GM12864 (cell line): ENCODE measurements at regions not wholly inside any gene's neighbourhood (a gene's known extent, or its start where the extent isn't known, plus 50 kb on each side); places are given as distances from the start of the nearest gene placed in this dataset.
"Not testable (repeated sequence)": the region's sequence is repeated elsewhere in the genome, so short reads cannot be mapped to it uniquely, and the experiment has no call there.

Experiments used
- DNase-seq: peaks from one replicate; pipeline ENCODE4 v3.0.0-alpha.2; 2011; ENCODE audit warnings: low read depth
- H3K4me3 ChIP-seq: 2 replicates; pipeline ENCODE4 v1.5.1; 2011; ENCODE audit warnings: mild to moderate bottlenecking, low read depth, low read length, control low read depth
- CTCF ChIP-seq: IDR thresholded peaks from 2 replicates; pipeline ENCODE4 v1.5.1; 2011; ENCODE audit warnings: low read depth, mild to moderate bottlenecking, moderate library complexity, low read length, control low read depth, inconsistent platforms; ENCODE audit errors: missing control alignments

- no peak for TF ChIP-seq CTCF
- H3K4me3 ChIP-seq: no peak overlapping the region
- DNase-seq: no peak
Measured at GRCh38 chr5:102678267-102679058, 76.6 kb upstream of the PAM start.

GRCh38 chr5:102681403-102681983 is 73.6 kb upstream of the PAM start:
- DNase-seq: peak; percentile 19
- H3K4me3 ChIP-seq: no peak overlapping the region
- peak; percentile 82 for TF ChIP-seq CTCF

DNA sequence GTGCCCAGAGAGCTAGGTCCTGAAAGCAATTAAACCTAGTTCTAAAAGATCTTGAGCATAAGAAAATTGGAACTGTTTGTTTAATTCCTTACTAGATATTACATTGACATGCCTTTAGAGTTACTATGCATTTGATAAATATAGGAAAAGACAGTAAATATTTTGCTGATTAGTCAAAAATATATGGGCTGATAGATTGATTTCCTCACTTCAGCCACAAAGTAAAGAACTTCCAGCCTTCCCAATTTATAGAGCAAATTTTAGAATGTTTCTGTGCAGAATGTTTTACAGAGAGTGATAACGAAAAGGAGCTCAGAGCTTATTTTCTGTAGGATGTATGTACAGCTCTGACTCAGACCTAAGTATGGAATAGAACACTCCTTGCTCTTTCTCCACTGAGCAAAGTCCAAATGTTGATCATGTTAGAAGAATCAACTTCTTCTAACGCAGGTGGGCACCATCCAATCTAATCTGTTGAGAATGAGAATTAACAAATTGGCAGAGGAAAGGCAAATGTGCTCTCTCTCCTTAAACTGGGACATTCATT is 72.9 kb upstream of the PAM start:
- TF ChIP-seq CTCF: no peak
- no peak for DNase-seq
- H3K4me3 ChIP-seq: no peak overlapping the region

- H3K4me3 ChIP-seq, DNase-seq: not testable (repeated sequence)
Measured at GRCh38 chr5:102688076-102688475, 67.0 kb upstream of the PAM start.

GRCh38 chr5:102688581-102689342 is 66.3 kb upstream of the PAM start:
- not testable (repeated sequence) for H3K4me3 ChIP-seq, DNase-seq

GRCh38 chr5:102690910-102691309 is 64.2 kb upstream of the PAM start:
- no peak for TF ChIP-seq CTCF
- H3K4me3 ChIP-seq: no peak overlapping the region
- DNase-seq: no peak

GRCh38 chr5:102691434-102691833 is 63.7 kb upstream of the PAM start:
- H3K4me3 ChIP-seq: no peak overlapping the region
- DNase-seq: no peak
- no peak for TF ChIP-seq CTCF
